ENCODE measurements at regions not wholly inside any gene's neighbourhood (a gene's known extent, or its start where the extent isn't known, plus 50 kb on each side); places are given as distances from the start of the nearest gene placed in this dataset.

- TF ChIP-seq CTBP2 (IDR thresholded peaks at IDR 0.05; ENCODE audit: borderline replicate concordance, insufficient read depth, insufficient read length, low read length) (no peak), ATF2 (IDR thresholded peaks at IDR 0.05; ENCODE audit: low read length) (no peak), GABPA (IDR thresholded peaks at IDR 0.05; ENCODE audit: borderline replicate concordance, insufficient read depth, low read length) (no peak), SIX5 (IDR thresholded peaks at IDR 0.05; ENCODE audit: low read depth, low read length) (no peak)
Observed at GRCh38 chr9:96062031-96062430, 186.5 kb downstream of the ERCC6L2 start (continued).
